ENCODE measurements at regions not wholly inside any gene's neighbourhood (a gene's known extent, or its start where the extent isn't known, plus 50 kb on each side); places are given as distances from the start of the nearest gene placed in this dataset.

- Histone ChIP-seq H3K36me3 (ENCODE audit: insufficient read depth, low read length) (no peaks in the 10 kb centered on the region), H3K27me3 (ENCODE audit: insufficient read depth, low read length, poor library complexity, severe bottlenecking) (no peaks in the 10 kb centered on the region), H3K27ac (ENCODE audit: low read depth, low read length) (no peak overlapping the region), H3K4me3 (ENCODE audit: low read length) (no peak overlapping the region), H3K9me3 (ENCODE audit: low read length) (no peaks in the 10 kb centered on the region), H3K4me1 (ENCODE audit: insufficient read depth, low read length) (no peaks in the 10 kb centered on the region)
- no peak overlapping the region for H3K4me3 Mint-ChIP-seq
- H3K36me3 Mint-ChIP-seq: no peaks in the 10 kb centered on the region
- H3K27me3 Mint-ChIP-seq: no peaks in the 10 kb centered on the region
- ChIA-PET CTCF (no interaction called here), POLR2A (no interaction called here)
- no peaks in the 10 kb centered on the region for H3K4me1 Mint-ChIP-seq
- no peak for DNase-seq
- peaks cover 0 to 6% (median 0%) of the 10 kb centered on the region in 5 donors for H3K9me3 Mint-ChIP-seq
- H3K27ac Mint-ChIP-seq: peak overlapping the region in 2 of 8 donors; percentile 26 to 32
These were observed 110.0 kb downstream of the MYCN start for GRCh38 chr2:16050261-16050907.

DNA sequence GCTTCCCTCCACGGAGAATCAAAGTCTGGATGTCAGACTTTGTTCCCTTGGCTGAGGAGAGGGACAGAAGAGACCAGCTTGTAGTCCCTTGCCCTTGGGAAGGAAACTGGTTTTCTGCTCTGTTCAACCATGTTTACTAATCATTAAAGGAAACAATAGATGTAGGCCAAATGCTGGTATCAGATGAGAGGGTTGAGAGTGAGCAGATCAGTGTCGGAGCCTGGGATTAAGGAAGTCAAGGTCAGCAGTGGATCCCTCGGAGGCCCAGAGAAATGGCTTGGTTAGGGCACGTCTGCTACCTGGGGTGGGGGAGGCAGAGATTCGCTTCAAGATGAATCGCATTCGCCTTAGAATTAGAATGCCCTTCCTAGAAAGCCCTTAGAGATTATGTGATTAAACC is 109.1 kb downstream of the MYCN start:
- Histone ChIP-seq H3K27me3 (ENCODE audit: insufficient read depth, low read length, poor library complexity, severe bottlenecking) (no peaks in the 10 kb centered on the region), H3K4me1 (ENCODE audit: insufficient read depth, low read length) (no peaks in the 10 kb centered on the region), H3K27ac (ENCODE audit: low read depth, low read length) (no peak overlapping the region), H3K36me3 (ENCODE audit: insufficient read depth, low read length) (no peaks in the 10 kb centered on the region), H3K9me3 (ENCODE audit: low read length) (no peaks in the 10 kb centered on the region), H3K4me3 (ENCODE audit: low read length) (no peak overlapping the region)
- DNase-seq: no peak
- Mint-ChIP-seq H3K4me1 (no peaks in the 10 kb centered on the region), H3K27me3 (no peaks in the 10 kb centered on the region), H3K36me3 (no peaks in the 10 kb centered on the region), H3K27ac (no peak overlapping the region), H3K4me3 (no peak overlapping the region), H3K9me3 (peaks cover 0 to 6% (median 0%) of the 10 kb centered on the region in 5 donors)
- ChIA-PET CTCF (no interaction called here), POLR2A (no interaction called here)

- ChIA-PET POLR2A (no interaction called here), CTCF (no interaction called here)
- H3K27ac ChIP-seq (ENCODE audit: low read depth, low read length): no peak overlapping the region
- Mint-ChIP-seq H3K27ac (no peak overlapping the region), H3K4me1 (no peaks in the 10 kb centered on the region), H3K36me3 (no peaks in the 10 kb centered on the region), H3K9me3 (peaks cover 0 to 6% (median under 1%) of the 10 kb centered on the region in 5 donors), H3K27me3 (no peaks in the 10 kb centered on the region), H3K4me3 (no peak overlapping the region)
- no peaks in the 10 kb centered on the region for H3K4me1 ChIP-seq (ENCODE audit: insufficient read depth, low read length)
- no peaks in the 10 kb centered on the region for H3K36me3 ChIP-seq (ENCODE audit: insufficient read depth, low read length)
- no peak overlapping the region for H3K4me3 ChIP-seq (ENCODE audit: low read length)
- H3K27me3 ChIP-seq (ENCODE audit: insufficient read depth, low read length, poor library complexity, severe bottlenecking): no peaks in the 10 kb centered on the region
- no peak for DNase-seq
- no peaks in the 10 kb centered on the region for H3K9me3 ChIP-seq (ENCODE audit: low read length)
These were observed 108.1 kb downstream of the MYCN start for GRCh38 chr2:16048466-16048865.

- no peak for DNase-seq
- no peaks in the 10 kb centered on the region for H3K27me3 Mint-ChIP-seq
- ChIA-PET CTCF (no interaction called here), POLR2A (no interaction called here)
- no peaks in the 10 kb centered on the region for H3K27me3 ChIP-seq (ENCODE audit: insufficient read depth, low read length, poor library complexity, severe bottlenecking)
- H3K4me3 ChIP-seq (ENCODE audit: low read length): no peak overlapping the region
- no peaks in the 10 kb centered on the region for H3K9me3 ChIP-seq (ENCODE audit: low read length)
- H3K4me3 Mint-ChIP-seq: no peak overlapping the region
- H3K4me1 Mint-ChIP-seq: no peaks in the 10 kb centered on the region
- H3K27ac ChIP-seq (ENCODE audit: low read depth, low read length): no peak overlapping the region
- no peaks in the 10 kb centered on the region for H3K36me3 ChIP-seq (ENCODE audit: insufficient read depth, low read length)
- H3K27ac Mint-ChIP-seq: no peak overlapping the region
- no peaks in the 10 kb centered on the region for H3K36me3 Mint-ChIP-seq
- no peaks in the 10 kb centered on the region for H3K4me1 ChIP-seq (ENCODE audit: insufficient read depth, low read length)
- H3K9me3 Mint-ChIP-seq: peaks cover 0 to 6% (median 3%) of the 10 kb centered on the region in 5 donors
These were observed 107.4 kb downstream of the MYCN start for GRCh38 chr2:16047701-16048100.

DNA sequence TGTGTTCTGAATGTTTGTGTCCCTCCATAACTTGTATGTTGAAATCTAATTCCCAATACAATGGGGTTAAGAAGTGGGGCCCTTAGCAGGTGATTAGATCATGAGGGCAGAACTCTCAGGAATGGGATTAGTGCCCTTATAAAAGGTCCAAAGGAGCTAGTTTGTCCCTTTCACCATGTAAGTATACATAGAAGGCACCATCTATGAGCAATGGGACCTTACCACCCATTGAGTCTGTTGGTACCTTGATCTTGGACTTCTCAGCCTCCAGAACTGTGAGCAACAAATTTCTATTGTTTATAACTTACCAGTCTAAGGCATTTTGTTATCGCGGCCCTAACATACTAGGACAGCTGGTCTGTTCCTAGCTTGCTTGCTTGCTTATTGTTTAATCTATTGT is 106.3 kb downstream of the MYCN start:
- H3K9me3 Mint-ChIP-seq: peaks cover 0 to 6% (median 3%) of the 10 kb centered on the region in 5 donors
- no peak overlapping the region for H3K4me3 Mint-ChIP-seq
- H3K27me3 Mint-ChIP-seq: no peaks in the 10 kb centered on the region
- no peaks in the 10 kb centered on the region for H3K36me3 Mint-ChIP-seq
- no peak overlapping the region for H3K27ac Mint-ChIP-seq
- CTCF ChIA-PET: no interaction called here
- Histone ChIP-seq H3K27me3 (ENCODE audit: insufficient read depth, low read length, poor library complexity, severe bottlenecking) (no peaks in the 10 kb centered on the region), H3K36me3 (ENCODE audit: insufficient read depth, low read length) (no peaks in the 10 kb centered on the region), H3K9me3 (ENCODE audit: low read length) (no peaks in the 10 kb centered on the region), H3K27ac (ENCODE audit: low read depth, low read length) (no peak overlapping the region), H3K4me3 (ENCODE audit: low read length) (no peak overlapping the region), H3K4me1 (ENCODE audit: insufficient read depth, low read length) (no peaks in the 10 kb centered on the region)
- DNase-seq: no peak
- POLR2A ChIA-PET: no interaction called here
- H3K4me1 Mint-ChIP-seq: no peaks in the 10 kb centered on the region

DNA sequence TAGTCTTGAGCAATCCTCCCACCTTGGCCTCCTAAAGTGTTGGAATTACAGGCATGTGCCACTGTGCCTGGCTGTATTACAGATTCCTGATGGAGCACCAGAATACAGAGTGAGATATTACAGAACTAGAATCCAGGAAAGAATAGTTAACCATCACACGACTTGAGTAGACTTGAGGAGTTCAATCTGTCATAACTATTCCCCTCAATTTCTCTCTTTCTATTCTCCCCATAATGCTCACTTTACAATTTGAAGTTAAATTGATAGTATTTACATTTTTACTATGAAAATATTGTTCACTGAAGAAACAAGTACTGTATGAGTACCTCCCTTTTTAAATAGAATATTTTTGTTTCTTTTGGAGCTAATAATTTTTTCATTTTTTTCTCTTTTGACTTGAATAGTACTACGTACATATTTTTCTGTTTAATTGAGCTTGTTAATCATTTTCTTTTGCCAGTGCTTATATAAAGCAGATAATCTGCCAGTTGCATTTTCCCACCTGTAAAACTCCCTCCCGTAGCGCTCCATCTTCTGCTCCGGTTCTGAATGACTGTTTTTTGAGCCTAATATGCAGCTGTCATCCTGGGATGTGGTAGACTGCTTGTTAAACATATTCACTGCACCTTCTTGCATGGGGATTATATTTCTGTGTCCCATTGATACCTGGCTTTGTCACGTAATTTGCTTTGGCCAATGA is 105.5 kb downstream of the MYCN start:
- no peaks in the 10 kb centered on the region for H3K4me1 Mint-ChIP-seq
- Histone ChIP-seq H3K36me3 (ENCODE audit: insufficient read depth, low read length) (no peaks in the 10 kb centered on the region), H3K4me1 (ENCODE audit: insufficient read depth, low read length) (no peaks in the 10 kb centered on the region), H3K9me3 (ENCODE audit: low read length) (no peaks in the 10 kb centered on the region), H3K27ac (ENCODE audit: low read depth, low read length) (no peak overlapping the region), H3K4me3 (ENCODE audit: low read length) (no peak overlapping the region), H3K27me3 (ENCODE audit: insufficient read depth, low read length, poor library complexity, severe bottlenecking) (no peaks in the 10 kb centered on the region)
- no peak for DNase-seq
- H3K36me3 Mint-ChIP-seq: no peaks in the 10 kb centered on the region
- H3K27ac Mint-ChIP-seq: no peak overlapping the region
- ChIA-PET POLR2A (no interaction called here), CTCF (no interaction called here)
- H3K9me3 Mint-ChIP-seq: peaks cover 0 to 6% (median 3%) of the 10 kb centered on the region in 5 donors
- H3K27me3 Mint-ChIP-seq: no peaks in the 10 kb centered on the region
- no peak overlapping the region for H3K4me3 Mint-ChIP-seq

- CTCF ChIA-PET: no interaction called here
- no peak overlapping the region for H3K27ac Mint-ChIP-seq
- DNase-seq: no peak
These were observed 104.7 kb downstream of the MYCN start for GRCh38 chr2:16044946-16045456.

GRCh38 chr2:16043627-16044026 is 103.3 kb downstream of the MYCN start:
- Mint-ChIP-seq H3K36me3 (no peaks in the 10 kb centered on the region), H3K4me3 (no peak overlapping the region), H3K27me3 (no peaks in the 10 kb centered on the region), H3K27ac (no peak overlapping the region), H3K4me1 (no peaks in the 10 kb centered on the region), H3K9me3 (peaks cover 0 to 5% (median 0%) of the 10 kb centered on the region in 5 donors)
- Histone ChIP-seq H3K4me3 (ENCODE audit: low read length) (no peak overlapping the region), H3K9me3 (ENCODE audit: low read length) (no peaks in the 10 kb centered on the region), H3K27me3 (ENCODE audit: insufficient read depth, low read length, poor library complexity, severe bottlenecking) (no peaks in the 10 kb centered on the region), H3K36me3 (ENCODE audit: insufficient read depth, low read length) (no peaks in the 10 kb centered on the region), H3K27ac (ENCODE audit: low read depth, low read length) (no peak overlapping the region), H3K4me1 (ENCODE audit: insufficient read depth, low read length) (no peaks in the 10 kb centered on the region)
- DNase-seq: no peak
- ChIA-PET POLR2A (no interaction called here), CTCF (no interaction called here)

More at GRCh38 chr2:16044946-16045456, 104.7 kb downstream of the MYCN start:
- Mint-ChIP-seq H3K36me3 (no peaks in the 10 kb centered on the region), H3K9me3 (peaks cover 0 to 6% (median 0%) of the 10 kb centered on the region in 5 donors), H3K27me3 (no peaks in the 10 kb centered on the region), H3K4me1 (no peaks in the 10 kb centered on the region), H3K4me3 (no peak overlapping the region)
- no peaks in the 10 kb centered on the region for H3K9me3 ChIP-seq (ENCODE audit: low read length)
- no peak overlapping the region for H3K27ac ChIP-seq (ENCODE audit: low read depth, low read length)
- H3K36me3 ChIP-seq (ENCODE audit: insufficient read depth, low read length): no peaks in the 10 kb centered on the region
- H3K4me3 ChIP-seq (ENCODE audit: low read length): no peak overlapping the region
- POLR2A ChIA-PET: no interaction called here
- no peaks in the 10 kb centered on the region for H3K27me3 ChIP-seq (ENCODE audit: insufficient read depth, low read length, poor library complexity, severe bottlenecking)
- no peaks in the 10 kb centered on the region for H3K4me1 ChIP-seq (ENCODE audit: insufficient read depth, low read length)
